IMR-90 (cell line): ENCODE measurements at regions not wholly inside any gene's neighbourhood (a gene's known extent, or its start where the extent isn't known, plus 50 kb on each side); places are given as distances from the start of the nearest gene placed in this dataset.
A peak's percentile ranks its signal among the peaks of the same experiment; 100 is the strongest.

Experiments used
- ATAC-seq: fragments of 200-7000 bp; cut with Tn5 transposase; 2 replicates; pipeline ENCODE4 v1.9.1; 2020; ENCODE audit warnings: low read depth, mild to moderate bottlenecking, moderate library complexity
- BruUV-seq: library from RNA; stranded (reverse); fragments of 400-500 nt; replicated peaks from 2 replicates; lab custom pipeline; 2021; lab: Mats Ljungman, UMichigan
- CTCF ChIA-PET: fragments of 300-600 bp; formaldehyde crosslinking; extraction: SDS; loops from one replicate; lab custom pipeline; 2021; ENCODE audit warnings: antibody characterized with exemption; lab: Yijun Ruan, JAX
- POLR2A ChIA-PET: fragments of 300-600 bp; sonication (Branson Sonifier 250); formaldehyde crosslinking; loops from one replicate; lab custom pipeline; 2022; ENCODE audit warnings: antibody characterized with exemption; ENCODE audit not compliant: unreplicated experiment; lab: Charles Lee
- DNase-seq: peaks from one replicate; pipeline ENCODE4 v3.0.0; 2013
- H2AFZ ChIP-seq: replicated peaks from 2 replicates; pipeline ENCODE3; 2013; ENCODE audit warnings: low read length, mild to moderate bottlenecking; ENCODE audit not compliant: poor library complexity
- H2AK5ac ChIP-seq: 2 replicates; pipeline ENCODE4 v1.6.1; 2013; ENCODE audit warnings: low read depth, low read length, inconsistent platforms
- H2AK9ac ChIP-seq: replicated peaks from 2 replicates; pipeline ENCODE3; 2013; ENCODE audit warnings: mild to moderate bottlenecking, low read depth, low read length, moderate library complexity; ENCODE audit not compliant: poor library complexity
- H2BK120ac ChIP-seq: 2 replicates; pipeline ENCODE4 v1.6.1; 2013; ENCODE audit warnings: low read depth, low read length, inconsistent platforms
- H2BK15ac ChIP-seq: 3 replicates; pipeline ENCODE4 v1.6.1; 2013; ENCODE audit warnings: low read depth, low read length, inconsistent platforms
- H2BK20ac ChIP-seq: 2 replicates; pipeline ENCODE4 v1.6.1; 2013; ENCODE audit warnings: low read depth, mild to moderate bottlenecking, inconsistent platforms, low read length, moderate library complexity
- H2BK5ac ChIP-seq: 2 replicates; pipeline ENCODE4 v1.6.1; 2013; ENCODE audit warnings: mild to moderate bottlenecking, low read depth, low read length, inconsistent platforms; ENCODE audit not compliant: poor library complexity, severe bottlenecking
- H3K14ac ChIP-seq: replicated peaks from 2 replicates; pipeline ENCODE4 v1.6.1; 2013; ENCODE audit warnings: low read depth, low read length, inconsistent platforms
- H3K18ac ChIP-seq: 2 replicates; pipeline ENCODE4 v1.6.1; 2013; ENCODE audit warnings: low read depth, low read length, control low read depth
- H3K23ac ChIP-seq: 2 replicates; pipeline ENCODE4 v1.6.1; 2013; ENCODE audit warnings: low read depth, low read length, inconsistent platforms
- H3K27ac ChIP-seq: 2 replicates; pipeline ENCODE4 v1.5.1; 2013; ENCODE audit warnings: mild to moderate bottlenecking, control low read depth, low read length; ENCODE audit not compliant: insufficient read depth
- H3K27me3 ChIP-seq: 2 replicates; pipeline ENCODE4 v1.6.1; 2013; ENCODE audit warnings: low read length; ENCODE audit not compliant: control insufficient read depth, insufficient read depth
- H3K36me3 ChIP-seq: 2 replicates; pipeline ENCODE4 v1.6.1; 2013; ENCODE audit warnings: low read length, mixed read lengths; ENCODE audit not compliant: control insufficient read depth, insufficient read depth
- H3K4ac ChIP-seq: 2 replicates; pipeline ENCODE4 v1.6.1; 2013; ENCODE audit warnings: low read depth, low read length, inconsistent platforms
- H3K4me1 ChIP-seq: 2 replicates; pipeline ENCODE4 v1.6.1; 2013; ENCODE audit warnings: low read length, mixed read lengths; ENCODE audit not compliant: control insufficient read depth, insufficient read depth
- H3K4me2 ChIP-seq: 2 replicates; pipeline ENCODE4 v1.6.1; 2013; ENCODE audit warnings: low read depth, mild to moderate bottlenecking, control low read depth, low read length, moderate library complexity
- H3K4me3 ChIP-seq: 2 replicates; pipeline ENCODE4 v1.5.1; 2013; ENCODE audit warnings: low read depth, mild to moderate bottlenecking, control low read depth, low read length, moderate library complexity; ENCODE audit not compliant: insufficient read depth
- H3K56ac ChIP-seq: 2 replicates; pipeline ENCODE4 v1.6.1; 2013; ENCODE audit warnings: low read length, inconsistent platforms; ENCODE audit not compliant: insufficient read depth; ENCODE audit errors: extremely low read depth
- H3K79me1 ChIP-seq, 2 experiments: 2 replicates each; pipeline ENCODE4 v1.6.1; 2013; ENCODE audit warnings: low read length in 2 of 2, inconsistent platforms in 1 of 2, low read depth in 1 of 2
- H3K9ac ChIP-seq: 2 replicates; pipeline ENCODE4 v1.6.1; 2013; ENCODE audit warnings: low read depth, low read length, control low read depth
- H3K9me1 ChIP-seq: 2 replicates; pipeline ENCODE4 v1.6.1; 2013; ENCODE audit warnings: low read length, inconsistent platforms; ENCODE audit not compliant: insufficient read depth
- H3K9me3 ChIP-seq: 2 replicates; pipeline ENCODE4 v1.6.1; 2013; ENCODE audit warnings: low read length; ENCODE audit not compliant: control insufficient read depth, insufficient read depth
- H4K20me1 ChIP-seq: 2 replicates; pipeline ENCODE4 v1.6.1; 2013; ENCODE audit warnings: low read length, inconsistent platforms; ENCODE audit not compliant: insufficient read depth
- H4K5ac ChIP-seq: 2 replicates; pipeline ENCODE4 v1.6.1; 2013; ENCODE audit warnings: mild to moderate bottlenecking, low read depth, low read length, control low read depth
- H4K8ac ChIP-seq, 2 experiments: 2 replicates each; pipeline ENCODE4 v1.6.1; 2013; ENCODE audit warnings: low read depth in 2 of 2, low read length in 2 of 2, control low read depth in 1 of 2, inconsistent platforms in 1 of 2
- H4K91ac ChIP-seq: 2 replicates; pipeline ENCODE4 v1.6.1; 2013; ENCODE audit warnings: low read depth, low read length, inconsistent platforms; ENCODE audit not compliant: insufficient read depth
- CEBPB ChIP-seq: IDR thresholded peaks from 2 replicates; pipeline ENCODE4 v1.6.1; 2012; ENCODE audit warnings: low read depth, low read length, improper control_type of control experiment
- CHD1 ChIP-seq: IDR thresholded peaks from 2 replicates; pipeline ENCODE4 v1.6.1; 2012; ENCODE audit warnings: low read depth, low read length, improper control_type of control experiment
- MXI1 ChIP-seq: IDR thresholded peaks from 2 replicates; pipeline ENCODE4 v1.6.1; 2012; ENCODE audit warnings: low read depth, mild to moderate bottlenecking, low read length, moderate library complexity, borderline replicate concordance
- RAD21 ChIP-seq: IDR thresholded peaks from 2 replicates; pipeline ENCODE4 v1.6.1; 2012; ENCODE audit warnings: low read length, improper control_type of control experiment
- RCOR1 ChIP-seq: IDR thresholded peaks from 2 replicates; pipeline ENCODE4 v1.6.1; 2012; ENCODE audit warnings: mild to moderate bottlenecking, low read length, improper control_type of control experiment; ENCODE audit not compliant: insufficient replicate concordance
- WGBS, 2 experiments: methylation state at CpG; one replicate each; pipeline versions ENCODE4 v1.1.5 to v1.1.7; 2013; ENCODE audit warnings: missing lambda C conversion rate in 2 of 2; ENCODE audit not compliant: insufficient read length in 1 of 2; ENCODE audit errors: extremely low coverage in 2 of 2; 5-methylcytosine and 5-hydroxymethylcytosine counted together
- dilution Hi-C: fragments of 300-500 bp; cut with HindIII; formaldehyde crosslinking; loops from one replicate; pipeline ENCODE4 v1.14.3; 2018; ENCODE audit warnings: low sequenced_read_pairs; ENCODE audit not compliant: unreplicated experiment
- in situ Hi-C: fragments of 300-500 bp; cut with MboI; formaldehyde crosslinking; loops from 3 replicates; pipeline ENCODE4 v1.14.3; 2019; ENCODE audit warnings: low sequenced_read_pairs, inconsistent platforms, mixed read lengths
- intact Hi-C: fragments of 100-400 bp; cut with micrococcal nuclease; formaldehyde crosslinking; loops from 2 replicates; pipeline ENCODE4 v1.10.0; 2022
- TF ChIP-seq, protein P1 (sequence below): fragments of 150-350 bp; IDR thresholded peaks from 2 replicates; pipeline ENCODE4 v1.6.1; 2016; ENCODE audit warnings: low read depth, mild to moderate bottlenecking, low read length, moderate library complexity, borderline replicate concordance
- TF ChIP-seq, protein P2 (sequence below): fragments of 150-350 bp; IDR thresholded peaks from 2 replicates; pipeline ENCODE4 v1.6.1; 2017; ENCODE audit warnings: mild to moderate bottlenecking, antibody characterized with exemption, low read length, low read depth

DNA sequence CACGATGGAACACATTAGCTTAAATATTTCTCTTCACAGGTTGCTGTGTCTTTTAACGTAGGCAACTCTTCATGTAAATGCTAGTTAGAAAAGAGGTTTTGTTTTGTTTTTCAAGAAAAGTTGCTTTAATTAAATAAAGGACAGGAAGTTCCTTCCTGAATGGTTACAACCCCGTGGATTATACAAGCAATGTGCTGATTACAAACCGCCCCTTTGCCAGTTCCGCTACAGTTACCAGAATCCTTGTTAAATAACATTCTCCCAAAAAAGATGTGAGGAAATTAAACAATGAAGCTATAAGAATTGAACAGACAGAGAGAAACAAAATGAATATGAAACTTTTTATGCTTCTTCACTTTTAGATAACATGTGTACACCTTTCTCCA lies 75.1 kb downstream of the LYZL2 start:
- ChIA-PET CTCF (interaction anchor here (1.0 kb wide), 1 partner anchor 36 kb away, joined by 3 read pairs; no protein-coding TSS in a partner anchor), POLR2A (no interaction called here)
- Histone ChIP-seq H3K79me1 (no peaks in the 10 kb centered on the region), H3K36me3 (no peaks in the 10 kb centered on the region), H3K4me3 (no peak overlapping the region), H3K14ac (no peak overlapping the region), H2BK120ac (no peak overlapping the region), H3K9ac (no peak overlapping the region), H2AK5ac (no peak overlapping the region), H3K27me3 (no peaks in the 10 kb centered on the region), H2AK9ac (no peak overlapping the region), H2BK20ac (no peak overlapping the region), H4K20me1 (no peaks in the 10 kb centered on the region), H2BK15ac (no peak overlapping the region), H4K5ac (no peak overlapping the region), H3K18ac (no peak overlapping the region), H2AFZ (no peak overlapping the region), H3K56ac (no peak overlapping the region), H3K9me1 (0 out of 2 replicates have a peak, but pooled peaks cover 3% of the 10 kb centered on the region), H4K91ac (no peak overlapping the region), H3K4me1 (no peaks in the 10 kb centered on the region), H4K8ac (peak overlapping the region in 1 of 2 experiments; percentile 18; a peak in 2 of 4 replicates), H3K23ac (peak overlapping the region; percentile 60; the same call in 1 of the 2 replicates), H3K4ac (no peak overlapping the region), H2BK5ac (no peak overlapping the region), H3K4me2 (no peak overlapping the region), H3K27ac (no peak overlapping the region), H3K9me3 (no peaks in the 10 kb centered on the region)
- DNase-seq (no peak), ATAC-seq (no peak)
- TF ChIP-seq CHD1 (no peak), RAD21 (no peak), MXI1 (no peak), CEBPB (no peak), RCOR1 (no peak)
- TF ChIP-seq, protein P1, sequence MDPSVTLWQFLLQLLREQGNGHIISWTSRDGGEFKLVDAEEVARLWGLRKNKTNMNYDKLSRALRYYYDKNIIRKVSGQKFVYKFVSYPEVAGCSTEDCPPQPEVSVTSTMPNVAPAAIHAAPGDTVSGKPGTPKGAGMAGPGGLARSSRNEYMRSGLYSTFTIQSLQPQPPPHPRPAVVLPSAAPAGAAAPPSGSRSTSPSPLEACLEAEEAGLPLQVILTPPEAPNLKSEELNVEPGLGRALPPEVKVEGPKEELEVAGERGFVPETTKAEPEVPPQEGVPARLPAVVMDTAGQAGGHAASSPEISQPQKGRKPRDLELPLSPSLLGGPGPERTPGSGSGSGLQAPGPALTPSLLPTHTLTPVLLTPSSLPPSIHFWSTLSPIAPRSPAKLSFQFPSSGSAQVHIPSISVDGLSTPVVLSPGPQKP: no peak
- TF ChIP-seq, protein P2, sequence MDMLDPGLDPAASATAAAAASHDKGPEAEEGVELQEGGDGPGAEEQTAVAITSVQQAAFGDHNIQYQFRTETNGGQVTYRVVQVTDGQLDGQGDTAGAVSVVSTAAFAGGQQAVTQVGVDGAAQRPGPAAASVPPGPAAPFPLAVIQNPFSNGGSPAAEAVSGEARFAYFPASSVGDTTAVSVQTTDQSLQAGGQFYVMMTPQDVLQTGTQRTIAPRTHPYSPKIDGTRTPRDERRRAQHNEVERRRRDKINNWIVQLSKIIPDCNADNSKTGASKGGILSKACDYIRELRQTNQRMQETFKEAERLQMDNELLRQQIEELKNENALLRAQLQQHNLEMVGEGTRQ: no peak
- in situ Hi-C loops: no loop called here
- no CpG with 5 or more reads among the region's 5 CpGs for WGBS, 2 experiments
- no TSS peak for BruUV-seq
- intact Hi-C loops: no loop called here
- dilution Hi-C loops: no loop called here
